ENCODE measurements at regions not wholly inside any gene's neighbourhood (a gene's known extent, or its start where the extent isn't known, plus 50 kb on each side); places are given as distances from the start of the nearest gene placed in this dataset.

DNA sequence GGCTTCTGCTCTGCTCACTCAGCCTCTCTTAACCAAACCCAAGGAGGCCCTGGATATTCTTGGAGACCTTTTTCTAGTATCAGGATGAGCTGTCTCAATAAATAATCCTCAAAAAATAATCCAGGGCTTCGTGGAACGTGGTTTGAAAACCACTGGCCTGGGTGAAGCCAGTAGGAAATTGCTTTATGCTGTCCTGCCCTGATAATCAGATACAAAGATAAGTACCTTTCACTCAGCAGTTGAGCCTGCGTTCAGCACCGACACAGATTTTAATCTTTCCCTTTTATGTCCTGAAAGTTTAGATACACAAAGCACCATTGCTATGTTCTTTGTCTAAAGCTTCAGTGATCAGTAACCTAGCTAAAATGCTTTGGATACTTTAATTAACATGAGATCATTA, 460.0 kb downstream of the RFC3 start:
- TF ChIP-seq EZH2phosphoT487 (IDR thresholded peaks at IDR 0.05; ENCODE audit: low read depth): no peak
- TF ChIP-seq, protein P1, sequence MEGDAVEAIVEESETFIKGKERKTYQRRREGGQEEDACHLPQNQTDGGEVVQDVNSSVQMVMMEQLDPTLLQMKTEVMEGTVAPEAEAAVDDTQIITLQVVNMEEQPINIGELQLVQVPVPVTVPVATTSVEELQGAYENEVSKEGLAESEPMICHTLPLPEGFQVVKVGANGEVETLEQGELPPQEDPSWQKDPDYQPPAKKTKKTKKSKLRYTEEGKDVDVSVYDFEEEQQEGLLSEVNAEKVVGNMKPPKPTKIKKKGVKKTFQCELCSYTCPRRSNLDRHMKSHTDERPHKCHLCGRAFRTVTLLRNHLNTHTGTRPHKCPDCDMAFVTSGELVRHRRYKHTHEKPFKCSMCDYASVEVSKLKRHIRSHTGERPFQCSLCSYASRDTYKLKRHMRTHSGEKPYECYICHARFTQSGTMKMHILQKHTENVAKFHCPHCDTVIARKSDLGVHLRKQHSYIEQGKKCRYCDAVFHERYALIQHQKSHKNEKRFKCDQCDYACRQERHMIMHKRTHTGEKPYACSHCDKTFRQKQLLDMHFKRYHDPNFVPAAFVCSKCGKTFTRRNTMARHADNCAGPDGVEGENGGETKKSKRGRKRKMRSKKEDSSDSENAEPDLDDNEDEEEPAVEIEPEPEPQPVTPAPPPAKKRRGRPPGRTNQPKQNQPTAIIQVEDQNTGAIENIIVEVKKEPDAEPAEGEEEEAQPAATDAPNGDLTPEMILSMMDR (IDR thresholded peaks at IDR 0.05; ENCODE audit: low read depth, low read length): no peak

Measured in OCI-LY3 (cell line).